ENCODE measurements at regions not wholly inside any gene's neighbourhood (a gene's known extent, or its start where the extent isn't known, plus 50 kb on each side); places are given as distances from the start of the nearest gene placed in this dataset.

DNA sequence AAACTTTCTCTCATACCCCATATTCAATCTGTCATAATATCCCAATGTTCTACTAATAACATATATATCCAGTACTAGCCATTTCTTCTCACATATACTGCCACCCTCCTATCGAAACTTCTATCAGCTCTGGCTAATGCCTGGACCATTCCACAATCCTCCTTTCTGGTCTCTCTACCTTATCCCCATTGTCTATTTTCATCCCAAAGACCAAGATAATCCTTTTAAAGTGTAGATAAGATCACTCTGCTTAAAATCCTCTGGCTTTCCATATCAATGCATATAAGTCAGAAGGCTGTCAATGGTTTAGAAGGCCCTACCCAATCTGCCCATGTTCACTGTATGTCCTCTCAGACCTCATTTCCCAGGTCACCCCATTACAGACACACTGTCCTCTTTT lies 229.6 kb downstream of the ZEB2 start:
- H3K4me3 ChIP-seq (ENCODE audit: low read depth, low read length) = no peak overlapping the region
- TF ChIP-seq, protein P1, sequence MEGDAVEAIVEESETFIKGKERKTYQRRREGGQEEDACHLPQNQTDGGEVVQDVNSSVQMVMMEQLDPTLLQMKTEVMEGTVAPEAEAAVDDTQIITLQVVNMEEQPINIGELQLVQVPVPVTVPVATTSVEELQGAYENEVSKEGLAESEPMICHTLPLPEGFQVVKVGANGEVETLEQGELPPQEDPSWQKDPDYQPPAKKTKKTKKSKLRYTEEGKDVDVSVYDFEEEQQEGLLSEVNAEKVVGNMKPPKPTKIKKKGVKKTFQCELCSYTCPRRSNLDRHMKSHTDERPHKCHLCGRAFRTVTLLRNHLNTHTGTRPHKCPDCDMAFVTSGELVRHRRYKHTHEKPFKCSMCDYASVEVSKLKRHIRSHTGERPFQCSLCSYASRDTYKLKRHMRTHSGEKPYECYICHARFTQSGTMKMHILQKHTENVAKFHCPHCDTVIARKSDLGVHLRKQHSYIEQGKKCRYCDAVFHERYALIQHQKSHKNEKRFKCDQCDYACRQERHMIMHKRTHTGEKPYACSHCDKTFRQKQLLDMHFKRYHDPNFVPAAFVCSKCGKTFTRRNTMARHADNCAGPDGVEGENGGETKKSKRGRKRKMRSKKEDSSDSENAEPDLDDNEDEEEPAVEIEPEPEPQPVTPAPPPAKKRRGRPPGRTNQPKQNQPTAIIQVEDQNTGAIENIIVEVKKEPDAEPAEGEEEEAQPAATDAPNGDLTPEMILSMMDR (IDR thresholded peaks at IDR 0.05; ENCODE audit: insufficient read depth, low read length) = no peak
- no peak for DNase-seq (ENCODE audit: low read depth)

DNA sequence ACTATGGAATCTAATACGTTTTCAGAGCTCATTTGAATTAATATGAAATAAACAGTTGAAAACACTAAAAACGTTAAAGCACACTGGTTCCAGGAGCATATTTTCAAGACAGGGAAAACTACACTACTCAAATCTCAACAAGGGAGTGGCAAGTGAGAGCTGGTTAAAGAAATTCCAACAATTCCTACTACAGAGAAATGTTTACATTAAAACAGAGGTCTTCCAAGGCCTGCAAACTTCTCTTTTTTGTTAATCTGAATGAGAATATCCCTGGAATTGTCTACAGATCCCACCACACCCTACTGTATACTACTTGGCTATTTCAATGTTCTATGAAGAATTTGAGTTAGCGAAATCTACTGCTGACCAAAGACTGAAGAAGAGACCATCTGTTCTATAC lies 231.5 kb downstream of the ZEB2 start:
- TF ChIP-seq, protein P1 (IDR thresholded peaks at IDR 0.05; ENCODE audit: insufficient read depth, low read length) = no peak
- H3K4me3 ChIP-seq (ENCODE audit: low read depth, low read length) = no peak overlapping the region
- peak; percentile 13 for DNase-seq (ENCODE audit: low read depth)

DNA sequence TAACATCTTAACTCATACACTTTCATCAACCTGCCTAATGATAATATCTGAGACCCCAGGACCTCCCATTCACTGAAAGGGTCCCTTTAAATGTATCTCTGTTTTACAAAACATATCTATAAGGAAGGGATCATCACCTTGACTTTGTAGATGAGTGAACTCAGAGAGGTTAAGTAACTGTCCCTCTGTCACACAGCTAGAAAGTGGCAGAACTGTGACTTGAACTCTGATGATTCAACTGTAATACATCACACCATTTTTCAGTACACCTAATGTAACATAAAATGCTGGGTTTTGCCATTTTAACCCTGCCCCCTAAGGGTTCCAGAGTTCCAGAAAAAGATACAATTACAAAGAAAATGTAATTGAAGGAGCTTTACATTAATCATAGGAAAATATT lies 234.6 kb downstream of the ZEB2 start:
- TF ChIP-seq, protein P1 (IDR thresholded peaks at IDR 0.05; ENCODE audit: insufficient read depth, low read length) = no peak
- H3K4me3 ChIP-seq (ENCODE audit: low read depth, low read length) = no peak overlapping the region
- no peak for DNase-seq (ENCODE audit: low read depth)

DNA sequence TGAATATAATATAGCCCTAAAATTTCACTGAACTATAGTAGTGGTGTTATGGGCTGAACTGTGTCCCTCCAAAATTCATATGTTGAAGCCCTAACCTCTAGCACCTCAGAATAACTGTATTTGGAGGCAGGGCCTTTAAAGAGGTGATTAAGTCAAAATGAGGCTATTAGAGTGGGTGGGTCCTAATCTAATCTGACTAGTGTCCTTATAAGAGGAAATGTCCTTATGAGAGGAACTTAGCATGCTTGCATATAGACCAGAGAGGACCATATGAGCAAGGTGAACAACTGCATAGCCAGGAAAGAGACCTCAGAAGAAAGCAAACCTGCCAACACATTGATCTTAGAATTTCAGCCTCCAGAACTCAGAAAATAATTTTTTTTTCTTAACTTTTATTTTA lies 238.4 kb downstream of the ZEB2 start:
- TF ChIP-seq, protein P1 (IDR thresholded peaks at IDR 0.05; ENCODE audit: insufficient read depth, low read length) = no peak
- H3K4me3 ChIP-seq (ENCODE audit: low read depth, low read length) = no peak overlapping the region
- DNase-seq (ENCODE audit: low read depth) = no peak

DNA sequence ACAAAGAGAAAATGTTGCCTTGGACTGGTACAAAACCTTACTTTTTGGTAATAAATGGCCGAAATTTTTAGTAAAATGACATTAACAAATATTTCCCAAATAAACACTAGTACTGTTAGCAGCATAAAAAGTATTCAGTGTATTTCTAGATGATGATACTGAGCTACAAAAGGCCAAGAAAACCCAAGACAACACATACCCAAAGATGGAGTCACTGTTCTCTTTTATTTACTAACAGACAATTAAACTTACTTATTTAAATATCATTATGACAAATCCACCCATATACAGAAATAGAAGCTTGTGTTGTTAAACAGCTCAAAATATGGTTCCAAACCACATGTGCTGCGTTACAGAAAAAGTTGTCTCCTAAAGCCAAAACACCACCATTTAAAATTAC lies 239.9 kb downstream of the ZEB2 start:
- TF ChIP-seq, protein P1 (IDR thresholded peaks at IDR 0.05; ENCODE audit: insufficient read depth, low read length) = no peak
- no peak for DNase-seq (ENCODE audit: low read depth)
- no peak overlapping the region for H3K4me3 ChIP-seq (ENCODE audit: low read depth, low read length)

DNA sequence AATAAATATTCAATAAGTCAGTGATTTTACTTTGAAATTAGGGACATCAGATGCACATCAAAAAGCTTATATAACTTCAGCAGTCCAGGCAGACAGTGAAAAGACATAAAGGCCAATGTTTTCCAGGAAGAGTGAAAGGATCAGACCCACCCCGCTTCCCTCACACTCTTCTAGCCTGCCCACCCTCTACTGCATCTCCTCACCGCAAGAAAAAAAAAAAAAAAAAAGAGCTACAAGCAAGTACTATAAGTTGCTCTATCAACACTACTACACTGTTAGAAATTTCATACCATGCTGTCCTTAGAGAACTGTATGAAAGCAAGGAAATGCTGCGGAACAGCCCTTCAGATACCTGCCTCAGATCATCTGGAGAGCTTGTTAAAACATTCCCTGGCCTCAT lies 240.8 kb downstream of the ZEB2 start:
- TF ChIP-seq, protein P1 (IDR thresholded peaks at IDR 0.05; ENCODE audit: insufficient read depth, low read length) = no peak
- DNase-seq (ENCODE audit: low read depth) = no peak

DNA sequence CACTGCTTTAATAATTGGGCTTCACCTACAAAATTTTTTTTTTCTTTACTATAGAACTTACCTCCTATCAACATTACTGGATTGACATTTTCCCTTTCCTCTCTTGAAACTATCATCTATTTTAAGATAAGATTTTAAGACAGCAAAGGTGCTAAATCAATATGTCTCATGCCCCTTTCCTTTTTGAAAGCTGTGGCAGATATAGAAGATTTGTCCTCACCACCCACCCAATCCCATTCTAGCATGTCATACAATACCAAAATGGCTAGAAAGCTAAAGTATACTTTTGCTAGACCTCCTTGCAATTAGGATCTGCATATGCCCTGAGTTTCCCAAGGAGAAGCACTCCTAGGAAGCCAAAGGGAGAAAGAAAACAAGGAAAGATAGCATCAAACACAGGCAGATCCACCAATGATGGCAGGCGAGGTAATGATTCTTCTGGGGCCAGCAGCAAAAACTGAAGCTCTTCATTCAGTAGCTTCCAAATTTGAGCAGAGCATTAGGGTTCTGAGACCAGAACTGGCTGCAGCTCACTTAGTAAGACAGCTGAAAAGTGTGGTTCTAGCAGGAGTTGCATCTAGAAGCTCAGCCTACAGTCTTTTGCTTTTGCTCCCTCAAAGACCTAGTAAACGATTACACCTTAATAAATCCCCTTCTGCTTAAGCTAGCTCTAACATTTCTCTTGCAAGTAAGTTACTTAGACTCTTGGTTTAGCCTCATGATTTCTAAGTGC lies 242.1 kb downstream of the ZEB2 start:
- no peak for DNase-seq (ENCODE audit: low read depth)
- TF ChIP-seq, protein P1 (IDR thresholded peaks at IDR 0.05; ENCODE audit: insufficient read depth, low read length) = no peak
- H3K4me3 ChIP-seq (ENCODE audit: low read depth, low read length) = no peak overlapping the region

More for the DNA sequence above, 240.8 kb downstream of the ZEB2 start:
- H3K4me3 ChIP-seq (ENCODE audit: low read depth, low read length) = no peak overlapping the region
